SK-N-SH (cell line): ENCODE measurements at regions not wholly inside any gene's neighbourhood (a gene's known extent, or its start where the extent isn't known, plus 50 kb on each side); places are given as distances from the start of the nearest gene placed in this dataset.

ENCODE experiments used
- CTCF ChIP-seq: fragments of 200-600 bp; sonication (generic); IDR thresholded peaks from 2 replicates; pipeline ENCODE4 v1.6.1; 2017; ENCODE audit warnings: antibody characterized with exemption, mild to moderate bottlenecking, moderate library complexity
- GABPA ChIP-seq: IDR thresholded peaks from 2 replicates; pipeline ENCODE4 v1.4.0; 2012; ENCODE audit warnings: low read depth, mild to moderate bottlenecking
- GATA2 ChIP-seq: sonication (generic); formaldehyde crosslinking; IDR thresholded peaks from 2 replicates; pipeline ENCODE4 v1.5.0; 2020; ENCODE audit warnings: mild to moderate bottlenecking, missing genetic modification reagents
- JUND ChIP-seq: IDR thresholded peaks from 2 replicates; pipeline ENCODE4 v1.4.0; 2012
- RFX5 ChIP-seq: IDR thresholded peaks from 2 replicates; pipeline ENCODE4 v1.6.1; 2012; ENCODE audit warnings: mild to moderate bottlenecking, improper control_type of control experiment, low read length
- RXRA ChIP-seq: IDR thresholded peaks from 2 replicates; pipeline ENCODE4 v1.4.0; 2012; ENCODE audit warnings: low read depth, mild to moderate bottlenecking, borderline replicate concordance
- TAF1 ChIP-seq: IDR thresholded peaks from 2 replicates; pipeline ENCODE4 v1.6.1; 2012; ENCODE audit warnings: low read depth, mild to moderate bottlenecking, low read length, moderate library complexity, borderline replicate concordance

- TF ChIP-seq TAF1: no peak
- no peak for TF ChIP-seq RFX5
- no peak for TF ChIP-seq GATA2 (CRISPR knock-in tag)
- no peak for TF ChIP-seq RXRA
- TF ChIP-seq CTCF: no peak
- no peak for TF ChIP-seq JUND
- TF ChIP-seq GABPA: no peak
Measured at GRCh38 chr12:59317598-59317997, 278.2 kb upstream of the SLC16A7 start.
